ENCODE measurements at regions not wholly inside any gene's neighbourhood (a gene's known extent, or its start where the extent isn't known, plus 50 kb on each side); places are given as distances from the start of the nearest gene placed in this dataset.

- no peak for DNase-seq (ENCODE audit: low read depth)
Observed at GRCh38 chr6:121499666-121500065, 64.2 kb downstream of the GJA1 start.

GRCh38 chr6:121503589-121503991 lies 68.1 kb downstream of the GJA1 start:
- DNase-seq (ENCODE audit: low read depth): no peak

DNA sequence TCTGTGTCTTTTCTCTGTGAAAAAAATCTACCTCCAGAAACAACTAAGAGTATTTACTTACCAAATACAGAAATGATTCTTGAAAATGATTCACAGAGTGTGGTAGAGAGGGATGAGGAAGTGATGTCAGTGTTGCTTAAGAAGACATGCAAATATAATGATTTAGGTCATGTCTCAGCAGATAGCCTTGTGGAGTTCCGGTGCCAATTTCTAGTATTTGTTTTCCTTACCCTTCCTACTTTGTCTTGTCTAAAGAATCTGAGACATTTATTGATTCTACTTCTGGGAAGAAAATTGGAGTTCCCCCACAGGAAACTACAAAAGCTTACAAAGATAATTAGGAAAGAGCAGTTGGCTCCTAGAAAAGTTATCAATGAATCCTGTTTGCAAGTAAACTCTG lies 68.8 kb downstream of the GJA1 start:
- no peak for DNase-seq (ENCODE audit: low read depth)

DNA sequence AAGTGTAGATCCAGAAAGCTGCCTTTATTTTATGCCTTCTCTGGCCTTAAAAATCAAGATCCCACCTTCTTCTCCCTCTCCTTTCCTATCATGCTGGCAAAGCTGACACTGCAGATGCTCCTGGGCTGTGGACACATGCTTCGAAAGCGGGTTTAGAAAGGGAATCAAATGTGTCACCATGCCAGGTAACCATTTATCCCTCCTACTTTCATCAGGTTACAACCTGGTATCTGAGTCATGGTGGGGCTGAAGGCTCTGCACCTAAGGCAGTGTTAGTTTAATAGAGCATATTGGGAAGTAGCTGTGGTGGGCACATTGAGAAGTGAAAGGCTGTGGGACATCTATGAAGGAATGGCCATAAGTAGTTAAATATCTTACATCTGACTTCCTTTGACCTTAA lies 69.8 kb downstream of the GJA1 start:
- no peak for DNase-seq (ENCODE audit: low read depth)

- no peak for DNase-seq (ENCODE audit: low read depth)
Observed at GRCh38 chr6:121506761-121507754, 71.6 kb downstream of the GJA1 start.

DNA sequence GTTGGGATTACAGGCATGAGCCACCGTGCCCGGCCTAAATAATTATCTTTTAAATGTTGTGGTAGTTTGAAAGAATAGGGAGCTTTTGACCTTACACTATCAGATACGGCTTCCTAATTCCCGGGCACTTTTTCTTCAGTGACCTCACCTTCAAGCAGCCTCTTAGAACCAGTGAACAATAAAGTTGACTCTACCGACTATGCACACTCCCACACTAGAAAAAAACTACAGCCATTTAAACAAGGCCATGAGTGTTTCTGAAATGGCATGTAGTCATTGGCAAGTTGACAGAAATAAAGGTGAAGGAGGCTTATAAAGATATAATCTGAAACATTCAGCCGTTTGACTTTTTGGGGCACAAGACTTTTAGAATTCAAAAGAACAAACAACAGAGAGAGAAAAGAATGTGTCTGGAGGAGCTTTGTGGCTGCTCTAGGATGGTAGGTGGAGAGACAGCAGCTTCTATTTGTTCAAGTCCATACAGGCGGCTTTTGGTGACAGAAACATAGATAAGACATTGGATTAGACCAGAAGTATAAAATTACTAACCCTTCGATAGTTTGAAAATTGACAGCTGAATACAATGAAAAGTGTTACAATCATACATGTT lies 75.2 kb downstream of the GJA1 start:
- DNase-seq (ENCODE audit: low read depth): no peak

GRCh38 chr6:121515630-121516265 lies 80.3 kb downstream of the GJA1 start:
- DNase-seq (ENCODE audit: low read depth): no peak

- no peak for DNase-seq (ENCODE audit: low read depth)
Observed at GRCh38 chr6:121516331-121516730, 80.9 kb downstream of the GJA1 start.

- no peak for DNase-seq (ENCODE audit: low read depth)
Observed at GRCh38 chr6:121520337-121521163, 85.1 kb downstream of the GJA1 start.

DNA sequence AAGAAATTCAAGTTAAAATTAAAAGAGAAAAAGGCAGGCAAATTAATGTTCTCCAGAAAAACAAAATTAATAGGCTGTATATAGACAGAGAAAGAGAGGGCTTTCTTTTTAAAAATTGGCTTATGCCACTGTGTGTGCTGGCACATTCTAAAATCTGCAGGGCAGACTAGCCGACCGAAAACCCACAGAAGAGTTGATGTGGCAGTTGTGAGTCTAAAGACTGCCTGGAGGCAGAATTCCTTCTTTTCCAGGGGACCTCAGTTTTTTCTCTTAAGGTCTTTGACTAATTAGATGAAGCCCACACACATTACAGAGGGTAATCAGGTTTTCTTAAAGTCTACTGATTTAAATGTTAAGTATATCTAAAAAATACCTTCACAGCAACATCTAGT lies 85.7 kb downstream of the GJA1 start:
- DNase-seq (ENCODE audit: low read depth): no peak

GRCh38 chr6:121522265-121522664 lies 86.8 kb downstream of the GJA1 start:
- no peak for DNase-seq (ENCODE audit: low read depth)

GRCh38 chr6:121522771-121523386 lies 87.4 kb downstream of the GJA1 start:
- DNase-seq (ENCODE audit: low read depth): no peak

GRCh38 chr6:121523628-121524027 lies 88.2 kb downstream of the GJA1 start:
- DNase-seq (ENCODE audit: low read depth): no peak

DNA sequence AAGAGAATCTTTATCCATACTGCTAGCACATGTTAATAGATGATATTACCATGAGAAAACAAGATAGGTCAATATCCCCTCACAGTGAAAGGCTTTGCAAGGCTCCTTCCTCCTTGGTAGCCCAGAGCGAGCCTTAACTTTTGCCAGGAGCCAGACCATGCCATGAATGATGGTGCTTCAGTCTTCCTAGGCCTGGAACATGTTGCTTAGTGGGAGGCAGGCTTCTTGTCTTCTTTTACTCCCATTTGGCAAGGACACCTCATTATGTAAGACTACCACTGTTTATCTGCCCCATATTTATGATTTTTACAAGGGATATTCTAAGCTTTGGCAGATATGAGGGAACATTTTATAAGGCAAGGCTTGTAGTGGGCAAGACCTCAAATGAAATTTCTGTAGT lies 90.8 kb downstream of the GJA1 start:
- no peak for DNase-seq (ENCODE audit: low read depth)

- no peak for DNase-seq (ENCODE audit: low read depth)
Observed at GRCh38 chr6:121531658-121532169, 96.3 kb downstream of the GJA1 start.

- no peak for DNase-seq (ENCODE audit: low read depth)
Observed at GRCh38 chr6:121533321-121533841, 97.9 kb downstream of the GJA1 start.

GRCh38 chr6:121535777-121536176 lies 100.3 kb downstream of the GJA1 start:
- no peak for DNase-seq (ENCODE audit: low read depth)

DNA sequence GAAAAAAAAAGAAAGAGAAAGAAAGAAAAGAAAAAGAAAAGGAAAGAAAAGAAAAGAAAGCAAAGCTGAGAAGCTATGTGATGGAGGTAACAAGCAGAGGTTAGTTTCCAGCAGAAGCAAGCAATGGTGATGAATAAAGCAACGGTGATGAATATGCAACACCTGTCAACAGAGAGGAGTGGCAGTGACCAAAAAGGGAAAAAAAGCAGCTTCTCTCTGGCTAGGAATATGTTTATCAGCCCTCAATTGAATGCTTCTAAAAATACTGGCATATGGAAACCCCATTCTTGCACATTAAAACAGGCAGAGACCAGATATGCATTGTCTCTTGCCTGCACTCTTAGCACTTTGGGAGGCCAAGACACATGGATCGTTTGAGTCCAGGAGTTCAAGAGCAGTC lies 100.9 kb downstream of the GJA1 start:
- no peak for DNase-seq (ENCODE audit: low read depth)

DNA sequence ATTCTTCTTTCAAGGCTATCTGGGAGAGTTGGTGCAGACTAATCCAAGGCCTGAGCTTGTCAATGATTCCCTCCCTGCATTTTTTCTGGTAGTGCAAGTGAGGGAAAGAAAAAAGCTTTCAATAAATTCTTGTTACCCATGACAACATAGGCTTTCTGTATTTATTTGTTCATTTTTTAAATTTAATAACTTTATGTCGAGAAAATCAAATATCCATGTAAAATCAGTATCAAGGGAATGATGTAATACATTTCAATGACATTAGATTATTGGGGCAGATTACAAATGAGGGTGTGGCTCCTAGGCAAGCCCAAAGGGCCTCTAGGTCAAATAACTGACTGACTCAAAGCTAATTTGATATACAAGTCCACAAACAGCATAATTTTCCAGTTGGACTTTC lies 104.0 kb downstream of the GJA1 start:
- no peak for DNase-seq (ENCODE audit: low read depth)

- no peak for DNase-seq (ENCODE audit: low read depth)
Observed at GRCh38 chr6:121540210-121540609, 104.8 kb downstream of the GJA1 start.

GRCh38 chr6:121544691-121545090 lies 109.2 kb downstream of the GJA1 start:
- DNase-seq (ENCODE audit: low read depth): no peak
